ENCODE measurements at regions not wholly inside any gene's neighbourhood (a gene's known extent, or its start where the extent isn't known, plus 50 kb on each side); places are given as distances from the start of the nearest gene placed in this dataset.

DNA sequence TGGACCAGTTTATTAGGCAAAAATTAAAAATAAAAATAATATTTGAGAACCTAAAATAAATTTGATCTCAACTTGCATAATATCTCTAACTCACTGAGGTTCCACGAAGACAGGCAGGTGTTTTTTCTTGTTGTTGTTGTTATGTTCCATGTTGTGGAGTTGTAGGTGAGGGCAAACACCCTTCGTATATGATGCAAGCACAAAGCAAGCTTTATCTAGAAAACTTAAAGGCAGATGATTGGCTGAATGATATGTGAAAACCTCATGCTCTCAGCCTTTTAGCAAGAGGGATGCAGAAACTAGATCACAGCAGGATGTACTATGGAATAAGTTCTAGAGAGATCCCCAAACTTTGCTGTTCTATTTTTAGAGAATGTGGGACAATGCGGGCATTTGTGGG, 502.7 kb downstream of the ETNK1 start:
- TF ChIP-seq EZH2phosphoT487 (IDR thresholded peaks at IDR 0.05; ENCODE audit: borderline replicate concordance, low read depth, low read length) (no peak), CTCF (conservative IDR thresholded peaks at IDR 0.05; ENCODE audit: low read length) (no peak)
